HG03575 (cell line): ENCODE measurements at regions not wholly inside any gene's neighbourhood (a gene's known extent, or its start where the extent isn't known, plus 50 kb on each side); places are given as distances from the start of the nearest gene placed in this dataset.

Experiments used
- ATAC-seq: cut with Tn5 transposase; IDR thresholded peaks from one replicate; pipeline ENCODE4 v1.9.1; 2021; ENCODE audit not compliant: unreplicated experiment, insufficient number of reproducible peaks, low FRiP score; ENCODE audit errors: extremely low read depth

DNA sequence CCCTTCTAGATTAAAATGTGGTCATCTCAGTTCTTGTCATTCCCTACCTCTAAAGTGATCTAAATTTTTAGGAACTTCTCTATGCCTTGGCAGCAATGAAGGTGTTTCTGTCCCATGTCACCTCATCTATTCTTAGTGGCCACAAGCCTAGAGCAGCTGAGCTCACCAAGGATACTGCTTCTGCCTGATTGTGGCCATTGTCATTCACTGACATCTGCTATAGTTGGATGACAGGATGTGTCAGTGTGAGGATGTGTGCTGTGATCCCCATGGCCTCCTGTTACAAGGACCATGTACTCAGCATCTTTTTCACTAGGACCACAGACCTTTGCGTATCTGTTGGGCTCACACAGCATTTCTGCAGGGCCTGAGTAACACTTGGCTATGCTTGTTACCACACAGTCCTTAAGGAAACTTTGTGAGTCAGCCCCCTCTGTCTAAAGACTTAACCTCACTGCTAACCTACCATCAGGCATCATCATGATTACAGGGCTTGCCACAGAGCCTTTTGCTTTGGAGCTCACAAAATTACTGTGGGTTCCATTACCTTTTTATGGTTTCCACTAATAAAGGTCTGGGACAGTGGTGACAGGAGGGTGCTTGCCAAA is 421.0 kb downstream of the ADAM29 start:
- ATAC-seq: no peak

DNA sequence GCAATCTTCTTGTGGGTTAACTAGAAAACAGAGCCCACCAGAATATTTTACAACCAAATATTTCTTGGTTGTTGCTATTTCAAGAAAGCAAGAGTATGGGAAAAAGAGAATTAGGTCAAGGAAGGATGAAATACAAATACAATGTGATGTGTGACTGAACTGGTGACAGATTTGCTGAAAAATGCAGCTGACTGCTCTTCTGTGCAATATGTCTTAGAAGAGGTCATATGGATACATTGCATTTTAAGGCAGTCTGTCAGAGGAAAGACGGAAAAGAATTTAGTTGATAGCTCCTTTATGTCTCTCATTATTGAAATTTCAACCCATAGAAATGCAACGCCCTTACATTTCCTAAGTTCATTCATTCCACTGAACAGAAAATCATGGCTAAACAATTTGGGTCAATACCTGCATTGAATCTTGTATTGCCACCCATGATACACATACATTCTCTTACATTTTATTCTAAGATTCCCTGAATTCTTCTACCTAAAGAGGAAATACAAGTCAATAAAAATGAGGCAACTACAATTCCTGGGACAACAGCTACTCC is 423.1 kb downstream of the ADAM29 start:
- ATAC-seq: no peak

DNA sequence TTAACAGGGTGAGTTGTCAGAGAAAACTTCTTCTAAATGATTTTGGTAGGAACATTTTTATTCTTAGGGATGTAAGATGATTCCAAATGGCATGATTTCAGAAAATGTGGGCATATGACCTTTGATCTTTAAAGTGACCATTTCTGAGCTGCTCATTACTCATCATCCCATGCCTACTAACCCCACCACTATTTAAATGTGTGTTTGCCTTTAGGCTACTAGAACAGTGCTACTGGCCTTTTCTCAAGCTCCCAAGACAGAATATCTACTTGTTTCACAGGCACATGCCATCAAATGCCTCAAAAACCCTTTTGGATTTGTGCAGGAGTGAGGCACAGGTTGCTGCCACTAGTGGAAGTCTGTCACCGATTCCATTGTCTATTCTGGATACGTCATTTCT is 428.2 kb downstream of the ADAM29 start:
- ATAC-seq: no peak

DNA sequence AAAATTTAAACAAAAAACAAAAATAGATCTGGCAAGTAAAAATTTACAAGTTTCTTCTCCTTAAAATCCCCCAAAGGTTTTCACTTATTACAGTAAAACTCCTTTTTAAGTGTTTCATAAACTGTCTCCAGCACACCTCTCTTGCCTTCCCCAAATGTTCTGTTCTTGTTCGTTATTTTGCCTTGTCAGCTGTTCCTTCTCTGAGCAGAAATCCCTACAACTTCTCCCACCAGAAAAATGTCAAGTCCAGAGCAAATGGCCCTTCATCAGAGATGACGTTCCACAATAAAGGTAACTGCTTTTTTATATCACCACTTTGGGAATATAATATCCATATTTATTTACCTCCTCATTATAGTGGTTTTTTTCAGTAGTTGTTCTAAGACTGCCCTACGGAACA is 432.1 kb downstream of the ADAM29 start:
- ATAC-seq: no peak

DNA sequence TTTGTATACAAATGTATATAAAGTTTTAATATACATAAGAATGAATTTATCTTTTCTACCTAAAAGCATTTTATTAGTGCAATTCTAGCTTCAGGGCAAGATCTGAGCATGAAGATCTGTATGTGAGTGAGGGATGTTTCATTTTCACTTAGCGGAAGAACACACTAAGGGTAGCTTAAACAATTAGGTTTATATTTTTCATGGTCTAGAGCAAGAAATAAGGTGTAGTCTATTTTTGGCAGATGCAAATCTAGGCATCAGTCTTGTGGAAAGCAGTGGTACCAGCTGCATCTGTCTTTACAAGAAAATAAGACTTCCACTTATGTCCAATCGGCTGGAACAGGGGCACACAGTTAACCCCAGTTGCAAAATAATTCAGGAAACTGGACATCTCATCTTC is 433.3 kb downstream of the ADAM29 start:
- no peak for ATAC-seq

DNA sequence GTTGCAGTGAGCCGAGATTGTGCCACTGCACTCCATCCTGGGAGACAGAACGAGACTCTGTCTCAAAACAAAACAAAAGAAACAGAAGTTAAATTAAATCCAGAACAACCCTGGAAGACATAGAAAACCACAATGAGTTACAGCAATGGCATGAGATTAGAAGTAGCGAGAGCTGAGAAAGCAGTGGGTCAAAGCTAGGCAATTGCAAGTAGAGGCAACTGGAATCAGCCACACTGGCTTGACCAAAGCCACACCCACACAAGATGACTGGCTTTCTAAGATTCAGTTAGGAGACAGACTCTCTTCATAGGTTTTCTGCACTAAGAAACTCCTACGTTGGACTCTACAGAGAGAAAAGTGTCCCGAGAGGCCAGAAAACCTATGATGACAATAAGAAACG is 443.0 kb downstream of the GPM6A start:
- no peak for ATAC-seq

DNA sequence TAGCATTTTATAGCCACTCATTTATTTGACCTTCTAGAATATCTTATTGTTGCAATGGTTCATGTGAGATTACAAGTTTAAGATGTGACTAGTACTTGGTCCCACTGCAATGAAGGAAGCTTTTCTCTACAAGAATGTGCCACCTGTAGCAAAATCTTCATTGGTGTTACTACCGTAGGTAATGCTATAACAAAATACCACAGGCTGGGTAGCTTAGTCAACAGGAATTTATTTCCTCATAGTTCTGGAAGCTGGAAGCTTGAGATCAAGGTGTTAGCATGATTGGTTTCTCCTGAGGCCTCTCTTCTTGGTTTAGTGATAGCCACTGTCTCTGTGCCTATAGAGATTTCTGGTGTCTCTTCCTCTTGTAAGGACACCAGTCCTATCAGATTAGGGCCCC is 441.0 kb downstream of the GPM6A start:
- ATAC-seq: no peak

DNA sequence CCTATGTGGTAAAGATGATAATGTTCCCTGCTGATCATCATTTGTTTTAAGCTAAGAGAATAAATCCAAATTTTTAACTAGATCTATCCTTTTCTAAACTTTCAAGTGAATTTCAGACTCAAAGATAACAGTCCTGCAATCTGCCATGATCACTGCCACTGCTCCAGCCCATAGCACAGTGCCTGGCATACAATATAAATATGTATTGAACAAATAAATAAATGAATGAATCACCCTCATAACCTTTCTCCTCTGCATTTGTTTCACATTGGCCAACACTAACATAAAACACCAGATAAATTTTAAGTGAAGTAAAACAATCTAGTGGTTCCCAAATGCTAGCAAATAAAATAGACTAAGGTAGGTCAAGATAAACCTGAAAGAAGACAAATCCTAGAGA is 439.0 kb downstream of the GPM6A start:
- ATAC-seq: no peak

DNA sequence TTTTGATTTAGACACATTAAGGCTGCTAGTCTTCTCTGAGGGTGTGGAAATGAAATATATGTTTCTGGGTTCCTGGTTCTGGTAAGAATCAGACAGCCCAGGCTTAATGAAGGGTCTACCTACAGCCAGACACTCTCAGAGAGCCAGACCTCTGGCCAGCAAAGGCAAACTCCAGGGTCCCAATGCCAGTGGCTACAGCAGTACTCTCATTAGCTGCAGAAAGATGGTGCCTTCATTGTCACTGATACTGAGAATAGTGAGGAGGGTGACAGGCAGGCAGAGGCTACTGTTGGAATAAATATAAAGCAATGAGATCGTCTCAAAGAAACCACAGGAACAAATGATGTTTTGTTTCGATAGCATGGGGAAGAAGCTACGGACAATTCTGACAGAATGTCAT is 437.6 kb downstream of the GPM6A start:
- ATAC-seq: no peak

DNA sequence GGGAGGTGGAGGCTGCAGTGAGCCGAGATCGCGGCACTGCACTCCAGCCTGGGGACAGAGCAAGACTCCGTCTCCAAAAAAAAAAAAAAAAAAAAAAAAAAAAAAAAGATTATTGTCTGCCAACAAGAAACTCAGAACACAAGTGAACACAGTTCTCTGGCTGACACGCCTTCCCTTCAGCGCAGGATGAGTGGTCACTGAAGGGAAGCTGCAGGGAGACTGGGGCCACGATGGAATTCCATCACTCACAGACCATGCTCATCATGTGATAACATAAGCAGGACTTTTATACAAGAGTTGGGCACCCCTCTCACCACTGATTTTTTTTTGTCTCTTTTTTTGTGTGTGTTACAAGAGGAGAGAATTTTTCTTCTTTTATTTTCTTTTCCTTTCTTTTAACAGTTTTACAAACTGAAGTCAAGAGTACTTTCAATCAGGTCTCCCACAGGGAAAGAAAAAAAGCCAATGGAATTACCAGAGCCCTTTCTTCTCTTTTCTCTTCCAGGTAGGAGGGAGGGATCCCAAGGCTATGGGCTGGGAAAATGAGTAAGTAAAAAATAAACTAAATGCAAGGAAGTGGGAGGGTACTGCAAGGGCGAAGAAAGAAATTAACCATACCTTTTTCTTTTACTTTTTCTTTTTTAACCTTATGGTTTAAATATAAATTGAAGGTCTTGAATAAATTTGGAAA is 435.6 kb downstream of the GPM6A start:
- no peak for ATAC-seq

DNA sequence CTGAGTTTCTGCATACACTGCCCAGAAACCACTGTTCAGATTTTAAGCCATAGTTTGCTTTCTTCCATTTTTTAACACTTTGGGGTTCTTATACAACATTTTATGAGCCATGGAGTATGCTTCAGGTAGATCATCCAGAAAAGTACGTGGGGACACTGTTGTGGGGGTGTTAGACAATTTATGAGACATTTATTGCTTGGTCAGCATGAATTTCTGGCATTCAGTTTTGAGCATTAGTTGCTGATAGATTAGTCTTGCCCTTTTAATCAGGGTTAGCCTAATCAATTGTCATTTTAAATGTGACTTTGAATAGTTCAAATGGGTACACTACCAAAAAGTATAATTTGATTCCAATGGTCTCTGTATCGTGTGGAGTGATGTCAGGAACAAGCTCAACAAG is 434.9 kb downstream of the GPM6A start:
- ATAC-seq: no peak

DNA sequence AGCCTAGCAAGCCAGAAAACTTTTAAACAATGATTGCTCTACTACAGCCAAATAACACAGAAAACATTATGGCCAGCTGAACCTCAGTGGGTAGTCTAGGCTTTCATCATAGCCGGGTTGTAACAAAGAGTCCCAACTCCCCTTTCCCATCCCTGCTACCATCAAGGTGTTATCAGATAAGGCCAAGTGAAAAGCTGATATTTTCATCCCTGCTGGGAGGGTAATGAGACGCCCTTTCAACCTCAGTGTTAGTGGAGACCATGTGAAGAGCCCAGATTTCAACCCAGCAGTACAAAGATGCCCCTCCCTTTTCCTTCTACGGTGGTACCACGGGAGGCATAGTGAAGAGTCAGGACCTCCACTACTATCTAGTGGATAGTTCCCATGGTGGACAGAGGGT is 433.7 kb downstream of the GPM6A start:
- ATAC-seq: no peak

DNA sequence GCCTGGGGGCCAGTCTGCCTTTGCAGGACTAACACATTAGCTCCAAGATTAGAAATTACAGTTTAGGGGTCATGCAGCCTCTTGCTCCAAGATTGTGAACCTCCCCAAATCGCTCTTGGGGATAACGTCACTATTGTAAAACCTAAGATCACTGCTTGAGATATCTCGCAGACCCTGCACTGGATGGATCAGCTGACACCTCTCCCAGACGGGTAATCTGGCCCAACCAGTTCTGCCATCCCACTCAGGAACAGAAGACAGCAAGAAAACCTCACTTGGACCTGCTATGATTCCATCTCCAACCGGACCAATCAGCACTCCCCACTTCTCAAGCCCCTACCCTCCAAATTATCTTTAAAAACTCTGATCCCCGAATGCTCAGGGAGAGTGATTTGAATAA is 431.2 kb downstream of the GPM6A start:
- no peak for ATAC-seq

DNA sequence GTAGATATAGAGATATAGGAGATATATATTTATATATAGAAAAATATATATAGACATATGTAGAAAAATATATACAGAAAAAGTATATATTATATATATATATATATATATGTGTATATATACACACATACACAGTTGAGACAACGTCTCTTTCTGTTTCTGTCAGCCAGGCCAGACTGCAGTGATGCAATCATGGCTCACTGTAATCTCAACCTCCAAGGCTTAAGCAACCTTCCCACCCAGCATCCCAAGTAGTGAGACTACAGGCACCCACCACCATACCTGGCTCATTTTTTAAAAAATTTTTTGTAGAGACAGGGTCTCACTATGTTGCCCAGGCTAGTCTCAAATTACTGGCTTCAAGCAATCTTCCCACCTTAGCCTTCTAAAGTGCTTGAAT is 426.3 kb downstream of the GPM6A start:
- no peak for ATAC-seq

DNA sequence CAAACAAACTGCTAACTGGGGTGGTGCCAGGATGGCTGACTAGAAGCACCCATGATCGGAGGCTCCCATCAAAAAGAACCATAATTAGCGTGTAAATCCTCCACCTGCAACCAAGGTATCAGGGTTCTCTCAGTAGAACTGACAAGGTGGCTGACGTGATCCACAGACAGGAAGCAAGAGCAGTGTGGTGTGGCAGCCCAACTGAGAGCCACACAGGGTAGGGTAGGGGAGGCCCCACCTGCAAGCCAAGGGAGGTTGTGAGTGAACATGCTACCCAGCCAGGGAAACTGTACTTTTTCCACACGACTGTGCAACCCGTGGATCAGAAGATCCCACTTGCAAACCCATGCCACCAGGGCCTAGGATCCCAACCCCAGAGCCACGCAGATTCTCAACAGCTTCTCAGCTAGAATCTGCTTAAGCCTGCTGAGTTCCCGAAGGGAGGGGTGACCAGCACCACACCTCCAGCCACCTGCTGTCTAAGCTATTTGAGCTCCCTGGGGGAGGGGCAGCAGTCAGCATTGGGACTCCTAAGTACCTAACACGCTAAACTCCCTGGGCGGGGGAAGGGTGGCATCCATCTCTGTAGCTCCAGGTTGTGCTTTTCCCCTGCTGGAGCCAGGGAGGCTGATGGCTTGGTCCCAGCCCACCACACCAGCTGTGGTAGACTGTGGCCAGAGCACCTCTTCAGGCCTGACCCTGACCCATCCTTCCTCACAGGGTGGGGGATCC is 425.1 kb downstream of the GPM6A start:
- ATAC-seq: no peak

DNA sequence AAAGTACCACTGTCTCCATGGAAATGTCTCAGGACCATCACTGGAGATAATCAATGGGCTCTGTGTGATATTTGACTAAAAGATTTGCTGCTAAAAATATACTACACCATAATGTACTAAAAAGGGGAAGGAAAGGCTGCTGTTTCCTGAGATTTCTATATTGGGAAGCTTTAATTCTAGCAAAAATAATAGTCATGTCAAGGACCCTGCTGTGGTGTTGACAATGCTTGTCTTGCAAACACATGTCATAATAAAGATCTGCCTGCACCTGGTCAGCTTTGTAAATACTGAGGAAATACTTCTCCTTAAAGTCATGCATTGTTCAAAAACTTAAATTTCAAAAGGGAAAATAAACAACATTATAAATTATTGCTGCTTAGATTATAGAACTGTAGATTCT is 417.9 kb downstream of the GPM6A start:
- ATAC-seq: no peak

DNA sequence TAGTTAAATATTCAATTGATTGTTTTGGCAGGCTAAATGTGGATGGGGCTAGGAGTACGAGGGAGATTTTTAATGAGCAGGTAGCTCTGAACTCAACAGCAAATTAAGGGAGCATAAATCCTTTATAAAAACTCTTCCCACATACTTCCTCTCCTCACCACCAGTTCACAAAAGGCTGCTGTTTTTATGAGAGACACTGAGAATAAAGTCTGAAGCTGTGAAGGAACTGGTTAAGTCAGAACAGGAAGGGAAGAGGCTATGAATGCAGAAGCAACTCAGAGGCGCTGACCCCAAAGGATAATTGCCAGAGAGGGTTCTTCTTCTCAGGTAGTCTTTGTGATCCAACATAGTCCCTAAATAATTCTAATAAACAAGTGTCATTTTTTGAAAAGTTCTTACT is 406.1 kb downstream of the GPM6A start:
- no peak for ATAC-seq

DNA sequence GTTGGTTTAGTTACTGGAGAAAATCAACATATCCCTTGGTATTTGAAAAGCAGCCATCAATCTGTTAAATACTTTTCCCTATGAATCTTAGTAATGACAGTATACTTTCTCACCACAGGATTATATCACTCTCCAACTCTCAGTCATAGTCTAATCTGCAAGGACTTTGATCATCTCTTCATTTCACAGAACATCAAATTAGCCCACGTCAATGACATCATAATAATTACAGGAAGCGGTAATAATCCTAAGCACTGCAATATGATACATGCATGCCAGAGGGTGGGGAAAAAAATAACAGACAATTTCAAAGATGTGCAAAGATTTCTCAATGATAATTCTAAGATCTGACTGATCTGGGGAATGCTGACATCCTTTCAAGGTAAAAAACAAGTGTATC is 404.1 kb downstream of the GPM6A start:
- no peak for ATAC-seq

DNA sequence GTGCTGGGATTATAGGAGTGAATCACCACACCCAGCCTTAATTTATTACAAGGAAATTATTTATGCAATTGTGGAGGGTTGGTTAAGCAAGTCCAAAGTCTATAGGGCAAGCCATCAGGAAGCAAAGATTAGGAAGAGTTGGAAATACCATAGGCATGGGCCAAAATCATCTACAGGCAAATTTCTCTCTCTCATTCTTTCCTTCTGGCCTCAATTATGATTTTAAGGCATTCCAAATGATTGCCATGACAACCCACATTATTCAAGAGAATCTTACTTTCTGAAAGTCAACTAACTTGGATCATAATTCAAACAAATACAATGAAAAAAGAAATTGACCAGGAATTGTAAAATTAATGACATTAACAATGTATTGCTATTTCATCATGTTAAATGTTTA is 400.8 kb downstream of the GPM6A start:
- ATAC-seq: no peak

DNA sequence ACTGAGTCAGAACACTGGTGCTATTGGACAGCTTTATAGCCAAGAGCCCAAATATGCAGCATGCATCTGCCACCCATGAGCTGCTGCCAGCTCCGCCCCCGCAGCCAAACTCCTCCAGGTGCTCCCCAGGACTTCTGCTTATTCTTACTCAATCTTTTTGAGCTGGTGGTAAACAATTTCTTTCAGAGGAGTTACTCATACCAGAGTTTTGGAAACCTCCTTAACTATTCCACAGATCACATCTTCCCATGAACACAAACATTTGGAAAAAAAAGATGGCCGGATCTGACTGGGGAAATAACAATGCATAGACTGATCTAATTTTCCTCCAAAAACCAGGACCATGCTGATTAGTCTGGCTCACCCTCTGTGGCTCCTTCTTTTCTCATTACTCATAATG is 399.9 kb downstream of the GPM6A start:
- no peak for ATAC-seq
